Natural killer cell treated with Interleukin-12 subunit alpha and Interleukin-12 subunit beta and Interleukin-15 and Interleukin-18, amount 100 ng/mL, for 72 hours (primary cell): ENCODE measurements at regions not wholly inside any gene's neighbourhood (a gene's known extent, or its start where the extent isn't known, plus 50 kb on each side); places are given as distances from the start of the nearest gene placed in this dataset.

Source experiments
- ATAC-seq, 2 donors: fragments of 150-1000 bp; cut with Tn5 transposase in 1 of 2; sonication (Bioruptor Pico), chemical (Tn5 transposase) in 1 of 2; 2 replicates each; pipeline ENCODE4 v1.10.0; 2021
- DNase-seq: peaks from one replicate; pipeline ENCODE4 v3.0.0; 2022; ENCODE audit warnings: low spot score
- H3K27ac Mint-ChIP-seq, 2 donors: 1 replicate in 1 of 2; 2 replicates in 1 of 2; pipeline ENCODE4 v1.8.0; 2022; ENCODE audit warnings: mixed read lengths in 2 of 2, mild to moderate bottlenecking in 1 of 2, moderate library complexity in 1 of 2
- H3K27me3 Mint-ChIP-seq, 2 donors: 1 replicate in 1 of 2; 2 replicates in 1 of 2; pipeline ENCODE4 v1.8.0; 2022; ENCODE audit warnings: mixed read lengths in 2 of 2
- H3K36me3 Mint-ChIP-seq: one replicate; pipeline ENCODE4 v1.8.0; 2022; ENCODE audit warnings: mixed read lengths
- H3K4me1 Mint-ChIP-seq, 2 donors: 1 replicate in 1 of 2; 2 replicates in 1 of 2; pipeline ENCODE4 v1.8.0; 2022; ENCODE audit warnings: low read depth in 2 of 2, mixed read lengths in 2 of 2, mild to moderate bottlenecking in 1 of 2
- H3K4me3 Mint-ChIP-seq: one replicate; pipeline ENCODE4 v1.8.0; 2022; ENCODE audit warnings: mixed read lengths
- H3K9me3 Mint-ChIP-seq: 2 replicates; pipeline ENCODE4 v1.8.0; 2022; ENCODE audit warnings: mixed read lengths

GRCh38 chr18:29712785-29713184 is 1329.8 kb downstream of the DSC3 start:
- no peak overlapping the region for H3K27ac Mint-ChIP-seq
- no peaks in the 10 kb centered on the region for H3K27me3 Mint-ChIP-seq
- no peak overlapping the region for H3K4me3 Mint-ChIP-seq
- ATAC-seq = no peak
- H3K36me3 Mint-ChIP-seq = no peaks in the 10 kb centered on the region
- H3K4me1 Mint-ChIP-seq = no peaks in the 10 kb centered on the region
- DNase-seq = no peak
- peaks cover 17% of the 10 kb centered on the region for H3K9me3 Mint-ChIP-seq

GRCh38 chr18:29711932-29712331 is 1330.6 kb downstream of the DSC3 start:
- Mint-ChIP-seq H3K4me3 (no peak overlapping the region), H3K27me3 (no peaks in the 10 kb centered on the region), H3K4me1 (no peaks in the 10 kb centered on the region), H3K9me3 (peaks cover 21% of the 10 kb centered on the region), H3K36me3 (peaks cover 5% of the 10 kb centered on the region), H3K27ac (no peak overlapping the region)
- DNase-seq (no peak), ATAC-seq (no peak)

- H3K27ac Mint-ChIP-seq = no peak overlapping the region
- ATAC-seq = no peak
Observed at GRCh38 chr18:29693334-29693733, 1349.2 kb downstream of the DSC3 start.

GRCh38 chr18:29681578-29681977 is 1361.0 kb downstream of the DSC3 start:
- H3K9me3 Mint-ChIP-seq = peaks cover 19% of the 10 kb centered on the region
- no peak for ATAC-seq

More at GRCh38 chr18:29693334-29693733, 1349.2 kb downstream of the DSC3 start:
- no peak for DNase-seq
- Mint-ChIP-seq H3K9me3 (peaks cover 13% of the 10 kb centered on the region), H3K4me1 (no peaks in the 10 kb centered on the region), H3K27me3 (no peaks in the 10 kb centered on the region), H3K4me3 (no peak overlapping the region), H3K36me3 (no peaks in the 10 kb centered on the region)

GRCh38 chr18:29664278-29665036 is 1378.1 kb downstream of the DSC3 start:
- Mint-ChIP-seq H3K36me3 (no peaks in the 10 kb centered on the region), H3K4me1 (no peaks in the 10 kb centered on the region), H3K9me3 (peaks cover 6% of the 10 kb centered on the region), H3K27me3 (no peaks in the 10 kb centered on the region), H3K4me3 (no peak overlapping the region), H3K27ac (no peak overlapping the region)
- ATAC-seq (no peak), DNase-seq (no peak)

More at GRCh38 chr18:29681578-29681977, 1361.0 kb downstream of the DSC3 start:
- H3K4me1 Mint-ChIP-seq = no peaks in the 10 kb centered on the region
- H3K4me3 Mint-ChIP-seq = no peak overlapping the region
- no peaks in the 10 kb centered on the region for H3K27me3 Mint-ChIP-seq
- DNase-seq = no peak
- H3K36me3 Mint-ChIP-seq = peaks cover 10% of the 10 kb centered on the region
- no peak overlapping the region for H3K27ac Mint-ChIP-seq

GRCh38 chr18:29661924-29662323 is 1380.6 kb downstream of the DSC3 start:
- no peak overlapping the region for H3K27ac Mint-ChIP-seq
- ATAC-seq (no peak), DNase-seq (no peak)
- H3K4me1 Mint-ChIP-seq = no peaks in the 10 kb centered on the region
- no peaks in the 10 kb centered on the region for H3K27me3 Mint-ChIP-seq
- H3K36me3 Mint-ChIP-seq = no peaks in the 10 kb centered on the region
- H3K9me3 Mint-ChIP-seq = peaks cover 6% of the 10 kb centered on the region
- no peak overlapping the region for H3K4me3 Mint-ChIP-seq

GRCh38 chr18:29660777-29661176 is 1381.8 kb downstream of the DSC3 start:
- DNase-seq (no peak), ATAC-seq (no peak)
- H3K9me3 Mint-ChIP-seq = peaks cover 12% of the 10 kb centered on the region
- H3K36me3 Mint-ChIP-seq = no peaks in the 10 kb centered on the region
- no peak overlapping the region for H3K27ac Mint-ChIP-seq
- no peaks in the 10 kb centered on the region for H3K4me1 Mint-ChIP-seq
- H3K4me3 Mint-ChIP-seq = no peak overlapping the region
- no peaks in the 10 kb centered on the region for H3K27me3 Mint-ChIP-seq

GRCh38 chr18:29653671-29654215 is 1388.8 kb downstream of the DSC3 start:
- Mint-ChIP-seq H3K4me3 (no peak overlapping the region), H3K9me3 (peaks cover 18% of the 10 kb centered on the region), H3K36me3 (no peaks in the 10 kb centered on the region), H3K4me1 (no peaks in the 10 kb centered on the region), H3K27ac (no peak overlapping the region), H3K27me3 (no peaks in the 10 kb centered on the region)
- ATAC-seq (no peak), DNase-seq (no peak)

- no peak overlapping the region for H3K27ac Mint-ChIP-seq
- H3K4me3 Mint-ChIP-seq = no peak overlapping the region
- H3K36me3 Mint-ChIP-seq = no peaks in the 10 kb centered on the region
- DNase-seq (no peak), ATAC-seq (no peak)
- H3K27me3 Mint-ChIP-seq = no peaks in the 10 kb centered on the region
- no peaks in the 10 kb centered on the region for H3K4me1 Mint-ChIP-seq
- peaks cover 18% of the 10 kb centered on the region for H3K9me3 Mint-ChIP-seq
Observed at GRCh38 chr18:29652797-29653196, 1389.7 kb downstream of the DSC3 start.

GRCh38 chr18:29651122-29651680 is 1391.3 kb downstream of the DSC3 start:
- ATAC-seq = no peak
- DNase-seq = no peak
- Mint-ChIP-seq H3K4me1 (no peaks in the 10 kb centered on the region), H3K27me3 (no peaks in the 10 kb centered on the region), H3K4me3 (no peak overlapping the region), H3K27ac (no peak overlapping the region), H3K36me3 (peaks cover 5% of the 10 kb centered on the region), H3K9me3 (peaks cover 14% of the 10 kb centered on the region)

GRCh38 chr18:29648891-29649290 is 1393.7 kb downstream of the DSC3 start:
- Mint-ChIP-seq H3K27me3 (no peaks in the 10 kb centered on the region), H3K4me1 (no peaks in the 10 kb centered on the region), H3K36me3 (peaks cover 9% of the 10 kb centered on the region), H3K4me3 (no peak overlapping the region), H3K9me3 (peaks cover 15% of the 10 kb centered on the region), H3K27ac (no peak overlapping the region)
- ATAC-seq (no peak), DNase-seq (no peak)

- H3K36me3 Mint-ChIP-seq = peaks cover 9% of the 10 kb centered on the region
- peaks cover 15% of the 10 kb centered on the region for H3K9me3 Mint-ChIP-seq
- H3K27ac Mint-ChIP-seq = no peak overlapping the region
- no peaks in the 10 kb centered on the region for H3K27me3 Mint-ChIP-seq
- H3K4me1 Mint-ChIP-seq = no peaks in the 10 kb centered on the region
- no peak for ATAC-seq
- no peak for DNase-seq
- no peak overlapping the region for H3K4me3 Mint-ChIP-seq
Observed at GRCh38 chr18:29647700-29648099, 1394.8 kb downstream of the DSC3 start.

GRCh38 chr18:29644276-29644675 is 1398.3 kb downstream of the DSC3 start:
- DNase-seq (no peak), ATAC-seq (no peak)
- Mint-ChIP-seq H3K4me3 (no peak overlapping the region), H3K4me1 (no peaks in the 10 kb centered on the region), H3K9me3 (peaks cover 19% of the 10 kb centered on the region), H3K36me3 (peaks cover 9% of the 10 kb centered on the region), H3K27me3 (no peaks in the 10 kb centered on the region), H3K27ac (no peak overlapping the region)

- no peak overlapping the region for H3K27ac Mint-ChIP-seq
- H3K4me3 Mint-ChIP-seq = no peak overlapping the region
- ATAC-seq = no peak
- H3K27me3 Mint-ChIP-seq = no peaks in the 10 kb centered on the region
- DNase-seq = no peak
- peaks cover 4% of the 10 kb centered on the region for H3K9me3 Mint-ChIP-seq
- no peaks in the 10 kb centered on the region for H3K4me1 Mint-ChIP-seq
- no peaks in the 10 kb centered on the region for H3K36me3 Mint-ChIP-seq
Observed at GRCh38 chr18:29629493-29630036, 1413.0 kb downstream of the DSC3 start.
